ENCODE measurements at regions not wholly inside any gene's neighbourhood (a gene's known extent, or its start where the extent isn't known, plus 50 kb on each side); places are given as distances from the start of the nearest gene placed in this dataset.

DNA sequence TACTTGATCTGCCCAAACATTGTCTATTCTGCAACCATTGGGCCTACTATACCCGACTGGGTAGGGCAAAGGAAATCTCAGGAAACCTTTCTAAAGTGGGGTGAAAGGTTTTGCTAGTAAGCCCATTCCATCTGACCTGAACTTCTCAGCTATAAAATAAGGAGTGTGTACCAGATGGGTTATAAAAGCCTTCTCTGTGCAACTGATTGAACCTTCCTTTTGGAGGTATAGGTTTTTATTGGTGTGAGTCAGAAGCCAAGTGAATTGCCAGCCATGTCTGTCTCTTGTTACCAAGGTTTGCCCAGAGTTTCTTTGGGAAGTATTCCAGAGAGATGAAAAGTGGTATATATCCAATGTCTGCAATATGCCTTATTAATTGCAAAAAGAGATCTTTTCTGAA, 1271.0 kb upstream of the WWC1 start:
- TF ChIP-seq RAD21 (conservative IDR thresholded peaks at IDR 0.05), result no peak
- no peak for TF ChIP-seq POLR2AphosphoS5 (IDR thresholded peaks at IDR 0.05)
- no peak for TF ChIP-seq SMC3 (conservative IDR thresholded peaks at IDR 0.05; ENCODE audit: poor library complexity)
- TF ChIP-seq, protein P1, sequence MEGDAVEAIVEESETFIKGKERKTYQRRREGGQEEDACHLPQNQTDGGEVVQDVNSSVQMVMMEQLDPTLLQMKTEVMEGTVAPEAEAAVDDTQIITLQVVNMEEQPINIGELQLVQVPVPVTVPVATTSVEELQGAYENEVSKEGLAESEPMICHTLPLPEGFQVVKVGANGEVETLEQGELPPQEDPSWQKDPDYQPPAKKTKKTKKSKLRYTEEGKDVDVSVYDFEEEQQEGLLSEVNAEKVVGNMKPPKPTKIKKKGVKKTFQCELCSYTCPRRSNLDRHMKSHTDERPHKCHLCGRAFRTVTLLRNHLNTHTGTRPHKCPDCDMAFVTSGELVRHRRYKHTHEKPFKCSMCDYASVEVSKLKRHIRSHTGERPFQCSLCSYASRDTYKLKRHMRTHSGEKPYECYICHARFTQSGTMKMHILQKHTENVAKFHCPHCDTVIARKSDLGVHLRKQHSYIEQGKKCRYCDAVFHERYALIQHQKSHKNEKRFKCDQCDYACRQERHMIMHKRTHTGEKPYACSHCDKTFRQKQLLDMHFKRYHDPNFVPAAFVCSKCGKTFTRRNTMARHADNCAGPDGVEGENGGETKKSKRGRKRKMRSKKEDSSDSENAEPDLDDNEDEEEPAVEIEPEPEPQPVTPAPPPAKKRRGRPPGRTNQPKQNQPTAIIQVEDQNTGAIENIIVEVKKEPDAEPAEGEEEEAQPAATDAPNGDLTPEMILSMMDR (IDR thresholded peaks at IDR 0.05; ENCODE audit: poor library complexity, severe bottlenecking), result no peak
- no peak for TF ChIP-seq MXI1 (conservative IDR thresholded peaks at IDR 0.05; ENCODE audit: poor library complexity, severe bottlenecking)
- no peak for TF ChIP-seq EP300 (conservative IDR thresholded peaks at IDR 0.05; ENCODE audit: poor library complexity, severe bottlenecking)
- TF ChIP-seq TAF1 (IDR thresholded peaks at IDR 0.05; ENCODE audit: low read depth), result no peak
- TF ChIP-seq, protein P2, sequence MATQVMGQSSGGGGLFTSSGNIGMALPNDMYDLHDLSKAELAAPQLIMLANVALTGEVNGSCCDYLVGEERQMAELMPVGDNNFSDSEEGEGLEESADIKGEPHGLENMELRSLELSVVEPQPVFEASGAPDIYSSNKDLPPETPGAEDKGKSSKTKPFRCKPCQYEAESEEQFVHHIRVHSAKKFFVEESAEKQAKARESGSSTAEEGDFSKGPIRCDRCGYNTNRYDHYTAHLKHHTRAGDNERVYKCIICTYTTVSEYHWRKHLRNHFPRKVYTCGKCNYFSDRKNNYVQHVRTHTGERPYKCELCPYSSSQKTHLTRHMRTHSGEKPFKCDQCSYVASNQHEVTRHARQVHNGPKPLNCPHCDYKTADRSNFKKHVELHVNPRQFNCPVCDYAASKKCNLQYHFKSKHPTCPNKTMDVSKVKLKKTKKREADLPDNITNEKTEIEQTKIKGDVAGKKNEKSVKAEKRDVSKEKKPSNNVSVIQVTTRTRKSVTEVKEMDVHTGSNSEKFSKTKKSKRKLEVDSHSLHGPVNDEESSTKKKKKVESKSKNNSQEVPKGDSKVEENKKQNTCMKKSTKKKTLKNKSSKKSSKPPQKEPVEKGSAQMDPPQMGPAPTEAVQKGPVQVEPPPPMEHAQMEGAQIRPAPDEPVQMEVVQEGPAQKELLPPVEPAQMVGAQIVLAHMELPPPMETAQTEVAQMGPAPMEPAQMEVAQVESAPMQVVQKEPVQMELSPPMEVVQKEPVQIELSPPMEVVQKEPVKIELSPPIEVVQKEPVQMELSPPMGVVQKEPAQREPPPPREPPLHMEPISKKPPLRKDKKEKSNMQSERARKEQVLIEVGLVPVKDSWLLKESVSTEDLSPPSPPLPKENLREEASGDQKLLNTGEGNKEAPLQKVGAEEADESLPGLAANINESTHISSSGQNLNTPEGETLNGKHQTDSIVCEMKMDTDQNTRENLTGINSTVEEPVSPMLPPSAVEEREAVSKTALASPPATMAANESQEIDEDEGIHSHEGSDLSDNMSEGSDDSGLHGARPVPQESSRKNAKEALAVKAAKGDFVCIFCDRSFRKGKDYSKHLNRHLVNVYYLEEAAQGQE (IDR thresholded peaks at IDR 0.05; ENCODE audit: borderline replicate concordance), result no peak
- TF ChIP-seq EZH2 (IDR thresholded peaks at IDR 0.05; ENCODE audit: borderline replicate concordance, insufficient read depth, low read length, poor library complexity, severe bottlenecking), result no peak
- Histone ChIP-seq H2AFZ (ENCODE audit: low read depth, low read length) (no peak overlapping the region), H3K4me3 (ENCODE audit: low read length) (no peak overlapping the region), H3K79me2 (replicated peaks; ENCODE audit: insufficient read depth, low read length) (no peaks in the 10 kb centered on the region), H3K9ac (ENCODE audit: low read length) (no peak overlapping the region), H3K9me3 (ENCODE audit: low read length) (no peaks in the 10 kb centered on the region), H3K4me2 (ENCODE audit: low read length) (no peak overlapping the region), H3F3A (ENCODE audit: insufficient read depth, low read length, poor library complexity, severe bottlenecking) (no peaks in the 10 kb centered on the region), H4K20me1 (ENCODE audit: insufficient read depth) (no peaks in the 10 kb centered on the region), H3K36me3 (ENCODE audit: insufficient read depth, low read length) (no peaks in the 10 kb centered on the region), H3K27ac (ENCODE audit: low read length) (no peak overlapping the region), H3K9me2 (ENCODE audit: insufficient read depth, low read length) (no peaks in the 10 kb centered on the region), H3K27me3 (ENCODE audit: insufficient read depth, low read depth, low read length) (no peaks in the 10 kb centered on the region)

GRCh38 chr5:167029488-167029887, 1262.0 kb upstream of the WWC1 start:
- Histone ChIP-seq H3K9ac (ENCODE audit: low read length) (no peak overlapping the region), H3K9me2 (ENCODE audit: insufficient read depth, low read length) (no peaks in the 10 kb centered on the region), H3K4me3 (ENCODE audit: low read length) (no peak overlapping the region), H3K4me2 (ENCODE audit: low read length) (no peak overlapping the region), H3K36me3 (ENCODE audit: insufficient read depth, low read length) (no peaks in the 10 kb centered on the region), H3K27ac (ENCODE audit: low read length) (no peak overlapping the region), H3K27me3 (ENCODE audit: insufficient read depth, low read depth, low read length) (no peaks in the 10 kb centered on the region), H3F3A (ENCODE audit: insufficient read depth, low read length, poor library complexity, severe bottlenecking) (no peaks in the 10 kb centered on the region), H4K20me1 (ENCODE audit: insufficient read depth) (no peaks in the 10 kb centered on the region), H3K79me2 (replicated peaks; ENCODE audit: insufficient read depth, low read length) (no peaks in the 10 kb centered on the region), H3K9me3 (ENCODE audit: low read length) (no peaks in the 10 kb centered on the region), H2AFZ (ENCODE audit: low read depth, low read length) (no peak overlapping the region)
- TF ChIP-seq TAF1 (IDR thresholded peaks at IDR 0.05; ENCODE audit: low read depth), result no peak
- no peak for TF ChIP-seq EZH2 (IDR thresholded peaks at IDR 0.05; ENCODE audit: borderline replicate concordance, insufficient read depth, low read length, poor library complexity, severe bottlenecking)
- no peak for TF ChIP-seq RAD21 (conservative IDR thresholded peaks at IDR 0.05)
- TF ChIP-seq, protein P2 (IDR thresholded peaks at IDR 0.05; ENCODE audit: borderline replicate concordance), result no peak
- TF ChIP-seq SMC3 (conservative IDR thresholded peaks at IDR 0.05; ENCODE audit: poor library complexity), result no peak
- TF ChIP-seq EP300 (conservative IDR thresholded peaks at IDR 0.05; ENCODE audit: poor library complexity, severe bottlenecking), result no peak
- TF ChIP-seq MXI1 (conservative IDR thresholded peaks at IDR 0.05; ENCODE audit: poor library complexity, severe bottlenecking), result no peak
- no peak for TF ChIP-seq POLR2AphosphoS5 (IDR thresholded peaks at IDR 0.05)
- TF ChIP-seq, protein P1 (IDR thresholded peaks at IDR 0.05; ENCODE audit: poor library complexity, severe bottlenecking), result no peak
